ENCODE measurements at regions not wholly inside any gene's neighbourhood (a gene's known extent, or its start where the extent isn't known, plus 50 kb on each side); places are given as distances from the start of the nearest gene placed in this dataset.

GRCh38 chr9:27732494-27732893 is 159.2 kb upstream of the C9orf72 start:
- Histone ChIP-seq H2AFZ (ENCODE audit: low read length) (no peak overlapping the region), H2BK15ac (ENCODE audit: low read length) (no peak overlapping the region), H3K36me3 (ENCODE audit: control insufficient read depth in 2 of 4, insufficient read depth in 4 of 4, low read length in 3 of 4) (no peaks in the 10 kb centered on the region), H3K4me1 (replicated peaks in 1 of 4; ENCODE audit: control insufficient read depth in 3 of 4, insufficient read depth in 4 of 4, low read length in 3 of 4) (peaks cover 0 to 5% (median 1%) of the 10 kb centered on the region in 4 experiments; a peak in 2 of 7 replicates), H2BK5ac (ENCODE audit: low read depth, low read length) (no peak overlapping the region), H3K79me1 (ENCODE audit: low read depth, low read length) (no peaks in the 10 kb centered on the region), H3K27me3 (replicated peaks in 1 of 4; ENCODE audit: control insufficient read depth in 3 of 4, extremely low read depth in 1 of 4, insufficient read depth in 3 of 4, low read length in 3 of 4) (no peaks in the 10 kb centered on the region), H2AK5ac (ENCODE audit: low read depth, low read length) (no peak overlapping the region), H2BK20ac (ENCODE audit: low read length) (no peak overlapping the region), H2BK12ac (ENCODE audit: low read depth, low read length) (no peak overlapping the region), H2BK120ac (replicated peaks; ENCODE audit: low read depth, low read length) (no peak overlapping the region), H3K9ac (replicated peaks in 1 of 4; ENCODE audit: extremely low read depth in 1 of 4, low read depth in 3 of 4, low read length in 3 of 4) (no peak overlapping the region), H4K20me1 (replicated peaks in 1 of 2; ENCODE audit: control insufficient read depth in 1 of 2, insufficient read depth in 2 of 2, low read length in 2 of 2) (no peaks in the 10 kb centered on the region), H3K23me2 (ENCODE audit: low read depth, low read length) (no peaks in the 10 kb centered on the region), H3K79me2 (ENCODE audit: control insufficient read depth in 1 of 2, insufficient read depth in 2 of 2, low read length in 2 of 2) (no peaks in the 10 kb centered on the region), H3K18ac (ENCODE audit: extremely low read depth, low read length) (no peak overlapping the region), H4K5ac (ENCODE audit: insufficient read length, low read depth, low read length) (no peak overlapping the region), H3K23ac (ENCODE audit: insufficient read length) (no peak overlapping the region), H4K8ac (ENCODE audit: extremely low read depth, insufficient read depth, low read length) (no peak overlapping the region), H3K4me2 (ENCODE audit: insufficient read depth in 1 of 2, low read depth in 2 of 2, low read length in 2 of 2) (no peak overlapping the region), H3K56ac (replicated peaks; ENCODE audit: insufficient read length, low read depth, low read length) (no peak overlapping the region), H3K27ac (ENCODE audit: low read depth, low read length) (no peak overlapping the region), H3K14ac (ENCODE audit: insufficient read length) (no peak overlapping the region), H3K4me3 (ENCODE audit: extremely low read depth in 1 of 4, insufficient read depth in 2 of 4, low read depth in 3 of 4, low read length in 4 of 4) (no peak overlapping the region), H3K9me3 (ENCODE audit: insufficient read depth in 2 of 2, low read depth in 1 of 2, low read length in 1 of 2) (0 out of 4 replicates have a peak, but pooled peaks cover 2 to 4% of the 10 kb centered on the region in 2 experiments), H3K4ac (replicated peaks; ENCODE audit: insufficient read length, low read depth, low read length) (no peak overlapping the region), H4K91ac (replicated peaks; ENCODE audit: insufficient read length, low read length) (no peak overlapping the region)
- CTCF ChIA-PET (ENCODE audit: partially characterized antibody) = interaction anchor here (1.5 kb wide), 1 partner anchor 341 kb away, joined by 4 read pairs; no protein-coding TSS in a partner anchor
- WGBS, 2 experiments (ENCODE audit: extremely low coverage in 1 of 2, insufficient coverage in 1 of 2, insufficient read length in 1 of 2, insufficient replicate concordance in 2 of 2, low coverage in 1 of 2, low lambda C conversion rate in 2 of 2, missing lambda C conversion rate in 1 of 2) = 87% methylated on average over 1 of the region's 1 CpG; no CpG with 5 or more reads in 1 of the 2 experiments
- FAIRE-seq (no peak), DNase-seq (ENCODE audit: low read depth in 1 of 2, low spot score in 2 of 2) (no peak)
- POLR2A ChIA-PET (ENCODE audit: partially characterized antibody) = no interaction called here
- TF ChIP-seq PHF8 (conservative IDR thresholded peaks at IDR 0.05; ENCODE audit: low read depth, low read length) (no peak), TCF12 (IDR thresholded peaks at IDR 0.05; ENCODE audit: low read depth, low read length) (no peak), CTBP2 (IDR thresholded peaks at IDR 0.05; ENCODE audit: borderline replicate concordance, insufficient read depth, insufficient read length, low read length) (no peak), HDAC6 (IDR thresholded peaks at IDR 0.05; ENCODE audit: low read depth, low read length) (no peak), CBX8 (IDR thresholded peaks at IDR 0.05; ENCODE audit: borderline replicate concordance, low read depth, low read length) (no peak), MAX (IDR thresholded peaks at IDR 0.05) (no peak), GABPA (IDR thresholded peaks at IDR 0.05; ENCODE audit: borderline replicate concordance, insufficient read depth, low read length) (no peak), CEBPB (IDR thresholded peaks at IDR 0.05; ENCODE audit: low read depth, low read length) (no peak), JUN (IDR thresholded peaks at IDR 0.05; ENCODE audit: low read depth, low read length) (no peak), RNF2 (IDR thresholded peaks at IDR 0.05; ENCODE audit: borderline replicate concordance, low read depth, low read length, missing control alignments, poor library complexity, severe bottlenecking) (no peak), SP2 (IDR thresholded peaks at IDR 0.05; ENCODE audit: low read length) (no peak), SIRT6 (IDR thresholded peaks at IDR 0.05; ENCODE audit: low read length) (no peak)
- TF ChIP-seq, protein P1, sequence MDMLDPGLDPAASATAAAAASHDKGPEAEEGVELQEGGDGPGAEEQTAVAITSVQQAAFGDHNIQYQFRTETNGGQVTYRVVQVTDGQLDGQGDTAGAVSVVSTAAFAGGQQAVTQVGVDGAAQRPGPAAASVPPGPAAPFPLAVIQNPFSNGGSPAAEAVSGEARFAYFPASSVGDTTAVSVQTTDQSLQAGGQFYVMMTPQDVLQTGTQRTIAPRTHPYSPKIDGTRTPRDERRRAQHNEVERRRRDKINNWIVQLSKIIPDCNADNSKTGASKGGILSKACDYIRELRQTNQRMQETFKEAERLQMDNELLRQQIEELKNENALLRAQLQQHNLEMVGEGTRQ (IDR thresholded peaks at IDR 0.05; ENCODE audit: low read length) = no peak
